ENCODE measurements at regions not wholly inside any gene's neighbourhood (a gene's known extent, or its start where the extent isn't known, plus 50 kb on each side); places are given as distances from the start of the nearest gene placed in this dataset.

GRCh38 chr19:46944918-46945628 lies 74.6 kb upstream of the NPAS1 start:
- no peak for TF ChIP-seq CTCF (conservative IDR thresholded peaks at IDR 0.05; ENCODE audit: low read depth, low read length)
- TF ChIP-seq EZH2 (IDR thresholded peaks at IDR 0.05; ENCODE audit: borderline replicate concordance, low read depth, low read length, poor library complexity, severe bottlenecking): no peak
